A549 (cell line): ENCODE measurements at regions not wholly inside any gene's neighbourhood (a gene's known extent, or its start where the extent isn't known, plus 50 kb on each side); places are given as distances from the start of the nearest gene placed in this dataset.
"Not testable (repeated sequence)": the region's sequence is repeated elsewhere in the genome, so short reads cannot be mapped to it uniquely, and the experiment has no call there.

Experiments
- ATAC-seq, 2 experiments: fragments of 200-7000 bp in 1 of 2; fragments of >200 bp in 1 of 2; cut with Nextera tagmentation in 1 of 2; cut with Tn5 transposase in 1 of 2; 3 replicates each; pipeline versions ENCODE4 v1.8.0 to v1.9.1; 2018 to 2020; ENCODE audit warnings: mild to moderate bottlenecking in 1 of 2, moderate library complexity in 1 of 2
- CTCF ChIA-PET: fragments of 300-600 bp; sonication (Branson Sonifier 250); formaldehyde crosslinking; extraction: SDS; loops from one replicate; lab custom pipeline; 2021; ENCODE audit warnings: antibody characterized with exemption, inconsistent platforms; lab: Yijun Ruan, JAX
- POLR2A ChIA-PET: fragments of 350-600 bp; formaldehyde crosslinking; extraction: SDS; loops from one replicate; lab custom pipeline; 2021; ENCODE audit warnings: antibody characterized with exemption, inconsistent platforms; lab: Yijun Ruan, JAX
- DNase-seq, 2 experiments: peaks; one replicate each; pipeline versions ENCODE4 v3.0.0 to v3.0.0-alpha.2; 2011 to 2016; ENCODE audit warnings: low read depth in 1 of 2, low spot score in 1 of 2
- FAIRE-seq: peaks from 2 replicates; lab custom pipeline; 2011; peaks lifted over from hg19 to GRCh38; lab: Jason Lieb, UNC
- H3K27ac ChIP-seq, 2 experiments: fragments of >200 bp; sonication (Bioruptor Twin); formaldehyde crosslinking; 3 replicates each; pipeline ENCODE4 v1.5.1; 2016 to 2017
- H3K4me1 ChIP-seq: fragments of >200 bp; sonication (Bioruptor Twin); formaldehyde crosslinking; 3 replicates; pipeline ENCODE4 v1.6.1; 2016
- H3K4me2 ChIP-seq: fragments of >200 bp; sonication (Bioruptor Twin); formaldehyde crosslinking; 3 replicates; pipeline ENCODE4 v1.6.1; 2016
- H3K4me3 ChIP-seq: fragments of >200 bp; sonication (Bioruptor Twin); formaldehyde crosslinking; 3 replicates; pipeline ENCODE4 v1.5.1; 2016
- H3K9me3 ChIP-seq: fragments of >200 bp; sonication (Bioruptor Twin); formaldehyde crosslinking; 3 replicates; pipeline ENCODE4 v1.6.1; 2016
- ATOH8 ChIP-seq: fragments of 250-450 bp; sonication (Bioruptor Pico); IDR thresholded peaks from 2 replicates; pipeline ENCODE4 v1.5.0; 2020; ENCODE audit warnings: low read depth, mild to moderate bottlenecking, moderate library complexity
- CHD4 ChIP-seq: fragments of 200-600 bp; sonication (generic); IDR thresholded peaks from 2 replicates; pipeline ENCODE4 v1.6.1; 2016; ENCODE audit warnings: antibody characterized with exemption, mild to moderate bottlenecking, borderline replicate concordance
- EHF ChIP-seq: fragments of 250-450 bp; sonication (Bioruptor Pico); IDR thresholded peaks from 2 replicates; pipeline ENCODE4 v1.5.0; 2020; ENCODE audit warnings: mild to moderate bottlenecking
- EHMT2 ChIP-seq: fragments of 200-600 bp; sonication (generic); IDR thresholded peaks from 2 replicates; pipeline ENCODE4 v1.6.1; 2016; ENCODE audit warnings: antibody characterized with exemption, low read depth, mild to moderate bottlenecking, moderate library complexity
- ESRRA ChIP-seq: fragments of 150-350 bp; IDR thresholded peaks from 2 replicates; pipeline ENCODE4 v1.6.1; 2014; ENCODE audit warnings: mild to moderate bottlenecking, low read length, borderline replicate concordance
- FOSL2 ChIP-seq, 2 experiments: fragments of 450-650 bp in 1 of 2; fragments of >200 bp in 1 of 2; sonication (Bioruptor Twin) in 1 of 2; formaldehyde crosslinking; IDR thresholded peaks; 2 replicates each; pipeline versions ENCODE4 v1.5.0 to v1.6.1; 2016 to 2020; ENCODE audit warnings: mild to moderate bottlenecking in 1 of 2, moderate library complexity in 1 of 2
- GATA3 ChIP-seq: IDR thresholded peaks from 2 replicates; pipeline ENCODE4 v1.6.1; 2012; ENCODE audit warnings: borderline replicate concordance
- HDAC2 ChIP-seq: fragments of 200-600 bp; sonication (generic); IDR thresholded peaks from 2 replicates; pipeline ENCODE4 v1.6.1; 2016
- HES2 ChIP-seq: fragments of >200 bp; sonication (Bioruptor Twin); formaldehyde crosslinking; IDR thresholded peaks from 2 replicates; pipeline ENCODE4 v1.6.1; 2016
- JUN ChIP-seq, 2 experiments: fragments of >200 bp; sonication (Bioruptor Twin); formaldehyde crosslinking; IDR thresholded peaks; 2 replicates in 1 of 2; 3 replicates in 1 of 2; pipeline ENCODE4 v1.6.1; 2016 to 2017
- MYC ChIP-seq: IDR thresholded peaks from 2 replicates; pipeline ENCODE4 v1.6.1; 2012; ENCODE audit warnings: mild to moderate bottlenecking, inconsistent platforms, low read length, improper control_type of control experiment, borderline replicate concordance
- NFE2L2 ChIP-seq: fragments of 150-350 bp; conservative IDR thresholded peaks from 2 replicates; pipeline ENCODE4 v1.6.1; 2014; ENCODE audit warnings: low read length
- RAD21 ChIP-seq, 2 experiments: fragments of >200 bp in 1 of 2; sonication (Bioruptor Twin) in 1 of 2; formaldehyde crosslinking in 1 of 2; IDR thresholded peaks in 1 of 2; conservative IDR thresholded peaks in 1 of 2; 2 replicates in 1 of 2; 3 replicates in 1 of 2; pipeline ENCODE4 v1.6.1; 2012 to 2018; ENCODE audit warnings: inconsistent platforms in 1 of 2
- ZC3H11A ChIP-seq: fragments of 450-650 bp; IDR thresholded peaks from 2 replicates; pipeline ENCODE4 v1.6.1; 2014; ENCODE audit warnings: antibody characterized with exemption, mild to moderate bottlenecking
- WGBS: methylation state at CpG from one replicate; pipeline ENCODE4 v1.1.6; 2017; ENCODE audit errors: missing lambda C conversion rate; 5-methylcytosine and 5-hydroxymethylcytosine counted together
- TF ChIP-seq, protein P1 (sequence below): fragments of 450-650 bp; IDR thresholded peaks from 2 replicates; pipeline ENCODE4 v1.6.1; 2014; ENCODE audit warnings: antibody characterized with exemption
- TF ChIP-seq, protein P2 (sequence below): IDR thresholded peaks from 2 replicates; pipeline ENCODE4 v1.6.1; 2012
- TF ChIP-seq, protein P3 (sequence below): fragments of >200 bp; sonication (Bioruptor Twin); formaldehyde crosslinking; IDR thresholded peaks from 3 replicates; pipeline ENCODE4 v1.5.1; 2016
- TF ChIP-seq, protein P4 (sequence below): fragments of 200-600 bp; sonication (generic); IDR thresholded peaks from 2 replicates; pipeline ENCODE4 v1.6.1; 2016; ENCODE audit warnings: antibody characterized with exemption, mild to moderate bottlenecking, moderate library complexity

DNA sequence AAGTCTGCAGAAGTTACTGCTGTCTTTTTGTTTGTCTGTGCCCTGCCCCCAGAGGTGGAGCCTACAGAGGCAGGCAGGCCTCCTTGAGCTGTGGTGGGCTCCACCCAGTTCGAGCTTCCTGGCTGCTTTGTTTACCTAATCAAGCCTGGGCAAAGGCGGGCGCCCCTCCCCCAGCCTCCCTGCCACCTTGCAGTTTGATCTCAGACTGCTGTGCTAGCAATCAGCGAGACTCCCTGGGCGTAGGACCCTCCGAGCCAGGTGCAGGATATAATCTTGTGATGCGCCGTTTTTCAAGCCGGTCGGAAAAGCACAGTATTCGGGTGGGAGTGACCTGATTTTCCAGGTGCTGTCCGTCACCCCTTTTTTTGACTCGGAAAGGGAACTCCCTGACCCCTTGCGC is 75.2 kb downstream of the RPRM start:
- POLR2A ChIA-PET, H3K27ac ChIP-seq, DNase-seq, ATAC-seq, H3K4me1 ChIP-seq, H3K9me3 ChIP-seq, H3K4me3 ChIP-seq, H3K4me2 ChIP-seq, FAIRE-seq, CTCF ChIA-PET: not testable (repeated sequence)
- WGBS, result 70% methylated on average over 8 of the region's 14 CpGs

DNA sequence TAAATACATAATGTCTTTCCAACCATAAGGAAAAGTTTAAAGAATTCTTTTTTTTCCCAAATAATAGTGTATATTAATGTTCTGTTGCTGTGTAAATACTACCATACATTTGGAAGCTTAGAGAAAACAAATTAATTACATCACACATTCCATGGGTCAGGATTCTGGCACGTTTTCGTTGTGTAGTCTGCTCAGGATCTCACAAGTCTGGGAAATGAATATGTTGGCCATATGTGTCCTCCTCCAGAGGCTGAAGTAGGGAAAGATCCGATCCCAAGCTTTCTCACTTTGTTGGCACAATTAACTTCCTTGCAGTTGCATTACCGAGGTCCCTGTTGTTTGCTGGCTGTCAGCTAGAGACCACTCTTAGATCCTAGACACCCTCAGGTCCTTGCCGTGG is 83.9 kb downstream of the RPRM start:
- no peak for TF ChIP-seq ZC3H11A
- TF ChIP-seq, protein P1, sequence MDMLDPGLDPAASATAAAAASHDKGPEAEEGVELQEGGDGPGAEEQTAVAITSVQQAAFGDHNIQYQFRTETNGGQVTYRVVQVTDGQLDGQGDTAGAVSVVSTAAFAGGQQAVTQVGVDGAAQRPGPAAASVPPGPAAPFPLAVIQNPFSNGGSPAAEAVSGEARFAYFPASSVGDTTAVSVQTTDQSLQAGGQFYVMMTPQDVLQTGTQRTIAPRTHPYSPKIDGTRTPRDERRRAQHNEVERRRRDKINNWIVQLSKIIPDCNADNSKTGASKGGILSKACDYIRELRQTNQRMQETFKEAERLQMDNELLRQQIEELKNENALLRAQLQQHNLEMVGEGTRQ, result no peak
- no peak for TF ChIP-seq GATA3
- ChIA-PET POLR2A (no interaction called here), CTCF (no interaction called here)
- Histone ChIP-seq H3K4me1 (no peaks in the 10 kb centered on the region), H3K9me3 (no peaks in the 10 kb centered on the region), H3K27ac (no peak overlapping the region), H3K4me2 (no peak overlapping the region), H3K4me3 (no peak overlapping the region)
- FAIRE-seq, result no peak
- WGBS, result 1% methylated on average over 5 of the region's 5 CpGs
- DNase-seq, result no peak
- no peak for ATAC-seq

DNA sequence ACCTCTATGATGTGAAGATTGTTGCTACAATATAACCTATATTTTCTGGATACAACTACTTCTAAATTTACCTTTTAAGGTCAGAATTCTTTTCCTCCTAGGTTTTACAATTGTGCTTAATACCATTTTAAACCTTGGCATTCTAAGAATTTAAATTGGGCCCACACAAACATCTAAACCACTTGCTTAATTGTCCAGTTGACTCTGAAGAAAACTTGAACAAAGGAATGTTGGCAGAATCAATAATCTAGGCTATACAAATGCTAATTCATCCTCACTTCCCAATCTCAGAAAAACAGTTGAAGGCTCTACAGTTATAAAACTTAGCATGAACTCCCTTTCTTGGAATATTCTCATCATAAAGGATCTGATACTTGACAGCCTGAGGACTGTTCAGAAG is 84.3 kb downstream of the RPRM start:
- FAIRE-seq (no peak), DNase-seq (no peak), ATAC-seq (no peak)
- TF ChIP-seq, protein P1, result no peak
- TF ChIP-seq, protein P2, sequence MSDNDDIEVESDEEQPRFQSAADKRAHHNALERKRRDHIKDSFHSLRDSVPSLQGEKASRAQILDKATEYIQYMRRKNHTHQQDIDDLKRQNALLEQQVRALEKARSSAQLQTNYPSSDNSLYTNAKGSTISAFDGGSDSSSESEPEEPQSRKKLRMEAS, result no peak
- TF ChIP-seq NFE2L2 (no peak), HES2 (no peak), FOSL2 (IDR thresholded peaks at IDR 0.05) (no peak), FOSL2 (CRISPR knock-in tag; IDR thresholded peaks at IDR 0.05) (no peak)
- H3K4me3 ChIP-seq, result no peak overlapping the region
- CTCF ChIA-PET, result no interaction called here
- H3K9me3 ChIP-seq, result no peaks in the 10 kb centered on the region
- H3K27ac ChIP-seq, result no peak overlapping the region
- H3K4me2 ChIP-seq, result no peak overlapping the region
- H3K4me1 ChIP-seq, result no peaks in the 10 kb centered on the region
- POLR2A ChIA-PET, result no interaction called here

GRCh38 chr2:153393518-153393917 is 85.0 kb downstream of the RPRM start:
- CTCF ChIA-PET, result no interaction called here
- WGBS, result 0% methylated on average over 3 of the region's 3 CpGs
- DNase-seq (no peak), ATAC-seq (no peak), FAIRE-seq (no peak)
- Histone ChIP-seq H3K4me3 (no peak overlapping the region), H3K9me3 (no peaks in the 10 kb centered on the region), H3K4me1 (no peaks in the 10 kb centered on the region), H3K27ac (no peak overlapping the region), H3K4me2 (no peak overlapping the region)
- POLR2A ChIA-PET, result no interaction called here
- no peak for TF ChIP-seq EHF (CRISPR knock-in tag)
- TF ChIP-seq CHD4, result no peak
- no peak for TF ChIP-seq RAD21 (conservative IDR thresholded peaks at IDR 0.05 in 1 of 2, IDR thresholded peaks at IDR 0.05 in 1 of 2)
- TF ChIP-seq, protein P3, sequence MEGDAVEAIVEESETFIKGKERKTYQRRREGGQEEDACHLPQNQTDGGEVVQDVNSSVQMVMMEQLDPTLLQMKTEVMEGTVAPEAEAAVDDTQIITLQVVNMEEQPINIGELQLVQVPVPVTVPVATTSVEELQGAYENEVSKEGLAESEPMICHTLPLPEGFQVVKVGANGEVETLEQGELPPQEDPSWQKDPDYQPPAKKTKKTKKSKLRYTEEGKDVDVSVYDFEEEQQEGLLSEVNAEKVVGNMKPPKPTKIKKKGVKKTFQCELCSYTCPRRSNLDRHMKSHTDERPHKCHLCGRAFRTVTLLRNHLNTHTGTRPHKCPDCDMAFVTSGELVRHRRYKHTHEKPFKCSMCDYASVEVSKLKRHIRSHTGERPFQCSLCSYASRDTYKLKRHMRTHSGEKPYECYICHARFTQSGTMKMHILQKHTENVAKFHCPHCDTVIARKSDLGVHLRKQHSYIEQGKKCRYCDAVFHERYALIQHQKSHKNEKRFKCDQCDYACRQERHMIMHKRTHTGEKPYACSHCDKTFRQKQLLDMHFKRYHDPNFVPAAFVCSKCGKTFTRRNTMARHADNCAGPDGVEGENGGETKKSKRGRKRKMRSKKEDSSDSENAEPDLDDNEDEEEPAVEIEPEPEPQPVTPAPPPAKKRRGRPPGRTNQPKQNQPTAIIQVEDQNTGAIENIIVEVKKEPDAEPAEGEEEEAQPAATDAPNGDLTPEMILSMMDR, result no peak
- no peak for TF ChIP-seq JUN (IDR thresholded peaks at IDR 0.05)

DNA sequence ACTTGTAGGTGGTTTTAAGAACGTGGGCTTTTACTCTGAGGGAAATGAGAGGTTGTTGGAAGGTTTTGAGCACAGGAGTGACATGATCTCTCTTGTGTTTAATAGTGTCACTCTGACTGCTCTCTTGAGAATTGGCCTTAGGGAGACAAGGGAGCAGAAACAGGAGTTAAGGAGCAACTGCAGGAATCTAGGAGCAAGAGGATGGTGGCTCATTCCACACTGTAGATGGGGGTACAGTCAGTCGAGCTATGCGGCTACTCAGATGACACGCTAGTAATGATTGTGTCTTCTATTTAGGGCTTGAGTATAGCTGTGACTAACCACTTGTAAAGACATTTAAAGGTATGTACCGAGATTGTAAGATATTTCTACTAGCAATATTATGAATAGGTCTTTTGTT is 87.4 kb downstream of the RPRM start:
- H3K27ac ChIP-seq, result no peak overlapping the region
- ATAC-seq, result no peak
- FAIRE-seq, result no peak
- no peak overlapping the region for H3K4me3 ChIP-seq
- POLR2A ChIA-PET, result no interaction called here
- DNase-seq, result no peak
- no peaks in the 10 kb centered on the region for H3K9me3 ChIP-seq
- 14% methylated on average over 5 of the region's 5 CpGs for WGBS
- CTCF ChIA-PET, result no interaction called here
- no peak overlapping the region for H3K4me2 ChIP-seq
- no peaks in the 10 kb centered on the region for H3K4me1 ChIP-seq
- TF ChIP-seq MYC, result no peak
- TF ChIP-seq EHMT2, result no peak
- no peak for TF ChIP-seq FOSL2 (IDR thresholded peaks at IDR 0.05)
- no peak for TF ChIP-seq FOSL2 (CRISPR knock-in tag; IDR thresholded peaks at IDR 0.05)
- no peak for TF ChIP-seq ATOH8
- no peak for TF ChIP-seq ESRRA
- TF ChIP-seq, protein P4, sequence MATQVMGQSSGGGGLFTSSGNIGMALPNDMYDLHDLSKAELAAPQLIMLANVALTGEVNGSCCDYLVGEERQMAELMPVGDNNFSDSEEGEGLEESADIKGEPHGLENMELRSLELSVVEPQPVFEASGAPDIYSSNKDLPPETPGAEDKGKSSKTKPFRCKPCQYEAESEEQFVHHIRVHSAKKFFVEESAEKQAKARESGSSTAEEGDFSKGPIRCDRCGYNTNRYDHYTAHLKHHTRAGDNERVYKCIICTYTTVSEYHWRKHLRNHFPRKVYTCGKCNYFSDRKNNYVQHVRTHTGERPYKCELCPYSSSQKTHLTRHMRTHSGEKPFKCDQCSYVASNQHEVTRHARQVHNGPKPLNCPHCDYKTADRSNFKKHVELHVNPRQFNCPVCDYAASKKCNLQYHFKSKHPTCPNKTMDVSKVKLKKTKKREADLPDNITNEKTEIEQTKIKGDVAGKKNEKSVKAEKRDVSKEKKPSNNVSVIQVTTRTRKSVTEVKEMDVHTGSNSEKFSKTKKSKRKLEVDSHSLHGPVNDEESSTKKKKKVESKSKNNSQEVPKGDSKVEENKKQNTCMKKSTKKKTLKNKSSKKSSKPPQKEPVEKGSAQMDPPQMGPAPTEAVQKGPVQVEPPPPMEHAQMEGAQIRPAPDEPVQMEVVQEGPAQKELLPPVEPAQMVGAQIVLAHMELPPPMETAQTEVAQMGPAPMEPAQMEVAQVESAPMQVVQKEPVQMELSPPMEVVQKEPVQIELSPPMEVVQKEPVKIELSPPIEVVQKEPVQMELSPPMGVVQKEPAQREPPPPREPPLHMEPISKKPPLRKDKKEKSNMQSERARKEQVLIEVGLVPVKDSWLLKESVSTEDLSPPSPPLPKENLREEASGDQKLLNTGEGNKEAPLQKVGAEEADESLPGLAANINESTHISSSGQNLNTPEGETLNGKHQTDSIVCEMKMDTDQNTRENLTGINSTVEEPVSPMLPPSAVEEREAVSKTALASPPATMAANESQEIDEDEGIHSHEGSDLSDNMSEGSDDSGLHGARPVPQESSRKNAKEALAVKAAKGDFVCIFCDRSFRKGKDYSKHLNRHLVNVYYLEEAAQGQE, result no peak
- TF ChIP-seq HDAC2, result no peak
